Activated gamma-delta T cell treated with Interleukin-2 at 50 U/mL for 16 hours (primary cell): ENCODE measurements at regions not wholly inside any gene's neighbourhood (a gene's known extent, or its start where the extent isn't known, plus 50 kb on each side); places are given as distances from the start of the nearest gene placed in this dataset.

Experiments
- DNase-seq: peaks from one replicate; pipeline ENCODE4 v3.0.0-alpha.2; 2020

DNA sequence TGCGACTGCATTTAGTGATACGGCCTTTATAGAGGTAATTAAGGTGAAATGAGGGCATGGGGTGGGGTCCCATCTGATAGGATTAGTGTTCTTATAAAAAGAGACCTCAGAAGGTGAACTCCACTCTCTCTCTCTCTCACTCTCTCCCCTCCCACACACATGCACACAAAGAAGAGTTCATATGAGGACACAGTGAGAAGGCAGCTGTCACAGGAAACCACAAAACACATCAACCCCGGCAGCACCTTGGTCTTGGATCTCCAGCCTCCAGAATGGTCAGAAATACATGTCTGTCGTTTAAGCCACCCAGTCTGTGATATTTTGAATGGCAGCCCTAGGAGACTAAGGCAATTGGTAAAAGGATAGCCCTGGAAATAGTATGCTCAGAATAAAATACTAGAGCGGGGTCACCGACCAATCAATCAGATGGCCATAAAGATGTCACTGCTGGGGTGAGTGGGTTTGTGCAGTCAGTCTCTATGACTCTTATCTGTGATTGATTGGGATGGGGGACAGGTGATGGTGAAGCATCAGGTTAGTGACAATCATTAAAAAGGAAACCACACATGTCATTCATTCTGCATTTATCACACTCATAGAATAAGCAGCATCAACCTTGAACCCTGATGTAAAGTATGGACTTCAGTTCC is 118.9 kb upstream of the POU3F3 start:
- DNase-seq: no peak

DNA sequence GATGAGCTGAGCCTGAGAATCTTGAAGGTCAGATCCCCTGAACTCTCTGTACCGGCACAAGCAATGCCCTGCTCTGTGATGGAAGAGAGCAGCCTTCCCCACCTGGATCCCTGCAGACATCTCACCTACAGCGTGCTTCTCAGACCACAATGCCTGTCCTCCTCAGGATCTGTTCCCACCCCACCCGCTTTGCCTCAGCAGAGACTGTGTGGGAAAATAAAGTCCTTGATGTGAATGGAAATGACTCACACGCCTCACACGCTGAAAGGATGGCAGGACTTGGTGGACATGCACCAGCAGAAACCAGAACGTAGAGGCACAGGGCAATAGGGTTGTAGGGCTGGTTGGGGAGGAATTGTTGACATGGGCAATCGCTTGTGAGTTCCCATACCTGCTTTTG is 117.9 kb upstream of the POU3F3 start:
- no peak for DNase-seq

DNA sequence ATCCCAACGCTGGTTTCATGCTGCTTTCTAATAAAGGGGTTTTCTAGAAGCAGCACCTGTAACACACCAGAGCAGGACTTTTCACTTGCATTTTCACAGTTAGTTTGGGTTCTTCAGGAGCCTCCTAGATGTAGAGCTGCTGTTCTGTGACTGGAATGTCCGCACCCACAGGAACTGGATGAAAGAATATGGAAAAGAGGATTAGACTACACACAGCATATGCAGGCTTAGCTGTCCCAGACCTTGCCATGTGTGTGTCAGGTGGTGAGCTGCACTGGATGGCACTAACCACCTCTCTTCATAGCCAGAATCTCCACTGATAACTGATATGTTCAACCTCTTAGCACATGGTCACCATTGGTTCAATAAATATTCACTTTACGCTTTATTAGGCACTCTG is 112.1 kb upstream of the POU3F3 start:
- no peak for DNase-seq

DNA sequence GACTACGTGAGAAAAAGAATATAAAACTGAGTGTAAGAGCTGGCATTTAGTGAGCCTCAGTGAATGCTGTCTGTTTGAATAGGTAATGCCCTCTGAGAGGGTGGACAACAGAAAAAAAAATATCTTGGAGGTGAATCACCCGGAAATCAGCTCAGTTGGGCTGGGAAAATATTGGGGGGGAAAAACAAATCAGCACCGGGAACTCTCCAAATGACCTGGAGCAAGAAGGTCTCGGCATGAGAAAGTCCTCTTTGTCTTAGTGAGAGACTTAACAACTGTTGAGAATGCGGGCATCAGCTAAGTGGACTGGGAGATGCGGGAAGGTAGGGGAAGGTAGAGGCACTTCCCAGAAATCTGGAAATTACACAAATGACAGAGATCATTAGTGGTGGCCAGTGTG is 109.4 kb upstream of the POU3F3 start:
- DNase-seq: no peak

DNA sequence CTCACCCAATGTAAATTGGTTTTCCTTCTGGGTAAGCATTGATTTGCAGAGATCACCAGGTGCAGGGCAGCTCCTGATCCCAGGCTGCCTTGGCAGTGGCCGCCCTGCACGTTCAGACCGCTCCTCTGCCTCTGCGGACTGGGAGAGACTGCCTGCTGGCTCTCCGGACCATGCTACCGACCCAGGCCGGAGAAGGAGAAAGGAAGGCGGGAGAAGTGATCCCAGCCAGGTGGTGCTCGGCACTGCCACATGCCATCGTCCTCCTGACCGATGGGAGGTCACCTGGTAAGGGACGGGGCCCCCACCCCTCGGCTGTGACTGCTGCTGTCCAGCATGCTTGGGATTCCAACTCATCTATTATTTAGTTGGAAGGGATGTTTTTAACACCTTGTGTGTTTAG is 108.1 kb upstream of the POU3F3 start:
- DNase-seq: no peak

DNA sequence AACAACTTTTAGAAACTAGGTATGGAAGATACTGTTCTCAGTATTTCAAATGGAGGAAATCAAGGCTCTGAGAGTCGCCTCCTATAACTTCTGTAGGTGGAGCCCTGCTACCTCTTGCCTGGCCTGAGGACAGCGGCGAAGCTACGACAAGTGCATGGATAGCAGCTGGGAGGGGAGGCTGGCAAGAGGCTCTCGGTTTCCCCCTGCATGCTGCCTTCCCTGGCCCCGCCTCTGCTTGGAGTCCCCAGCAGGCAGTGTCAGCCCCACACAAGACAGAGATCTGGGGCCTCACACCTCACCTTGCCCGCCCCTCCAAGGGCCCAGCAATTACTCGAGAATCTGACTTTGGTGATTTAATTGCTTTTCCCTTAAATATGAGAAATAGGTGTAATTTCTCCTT is 107.6 kb upstream of the POU3F3 start:
- DNase-seq: no peak

DNA sequence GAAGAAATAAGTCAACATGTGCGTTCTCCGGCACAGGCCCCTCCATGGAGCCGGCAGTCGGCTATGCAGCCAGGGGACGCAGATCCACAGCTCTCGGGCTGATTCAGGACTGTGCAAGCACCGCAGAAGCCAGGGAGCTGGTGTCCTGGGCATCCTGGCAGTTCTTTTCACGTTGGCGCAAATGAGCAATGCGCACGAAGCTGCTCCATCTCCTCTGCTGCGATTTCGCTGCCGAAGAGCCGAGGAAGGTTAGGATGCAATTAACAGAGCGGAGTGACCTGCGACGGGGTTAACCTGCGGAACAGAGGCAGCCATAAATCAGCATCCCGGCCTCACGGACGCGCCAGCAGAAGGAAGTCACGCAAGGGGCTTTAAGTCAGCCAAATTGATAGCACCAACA is 107.1 kb upstream of the POU3F3 start:
- DNase-seq: no peak

DNA sequence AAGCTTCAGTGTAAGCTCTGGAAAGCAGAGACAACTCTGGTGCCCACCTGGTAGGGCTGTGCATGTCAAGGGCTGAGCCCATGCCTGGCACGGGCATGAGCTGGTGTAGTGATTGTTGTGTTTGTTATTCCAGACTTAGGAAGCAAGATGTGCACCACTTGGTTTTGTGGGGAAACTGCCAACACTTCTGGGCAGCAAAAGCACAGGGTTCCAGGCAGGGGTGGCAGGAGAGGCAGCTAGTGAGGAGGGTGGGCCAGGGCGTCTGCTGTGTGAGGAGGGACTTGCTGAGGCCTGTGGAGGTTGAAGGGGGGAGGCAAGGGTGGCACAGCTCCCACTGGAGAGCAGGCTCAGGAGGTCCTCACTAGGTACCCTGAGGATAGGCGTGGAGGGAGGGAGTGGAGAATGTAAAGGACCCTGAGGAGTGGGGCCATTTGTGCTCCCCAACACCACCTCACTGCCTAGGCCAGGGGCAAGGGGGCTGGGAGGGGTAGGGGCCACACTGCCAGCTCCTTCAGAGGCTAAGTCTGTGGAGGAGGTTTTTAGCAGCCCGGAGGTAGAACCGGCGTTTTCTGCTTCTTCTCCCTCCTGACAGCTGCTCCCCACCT is 104.0 kb upstream of the POU3F3 start:
- DNase-seq: no peak

DNA sequence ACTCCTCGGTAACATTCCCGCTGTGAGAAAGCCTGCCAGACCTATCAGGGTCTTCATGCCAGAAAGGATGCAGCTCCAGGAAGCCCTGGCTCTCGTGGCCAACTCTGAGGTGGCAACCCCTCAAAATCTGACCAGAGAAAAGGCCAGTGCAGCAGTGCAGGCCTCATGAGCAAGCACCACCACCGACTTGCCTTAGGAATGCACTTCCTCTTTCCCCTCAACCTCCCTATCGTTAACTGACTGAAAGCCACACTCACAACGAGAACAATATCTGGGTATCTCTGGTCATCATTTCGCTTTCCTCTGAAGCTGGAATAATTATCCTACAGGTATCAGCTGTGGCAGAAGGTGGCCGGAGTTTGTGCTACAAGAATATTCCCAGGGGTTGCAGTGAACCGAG is 101.4 kb upstream of the POU3F3 start:
- DNase-seq: no peak

DNA sequence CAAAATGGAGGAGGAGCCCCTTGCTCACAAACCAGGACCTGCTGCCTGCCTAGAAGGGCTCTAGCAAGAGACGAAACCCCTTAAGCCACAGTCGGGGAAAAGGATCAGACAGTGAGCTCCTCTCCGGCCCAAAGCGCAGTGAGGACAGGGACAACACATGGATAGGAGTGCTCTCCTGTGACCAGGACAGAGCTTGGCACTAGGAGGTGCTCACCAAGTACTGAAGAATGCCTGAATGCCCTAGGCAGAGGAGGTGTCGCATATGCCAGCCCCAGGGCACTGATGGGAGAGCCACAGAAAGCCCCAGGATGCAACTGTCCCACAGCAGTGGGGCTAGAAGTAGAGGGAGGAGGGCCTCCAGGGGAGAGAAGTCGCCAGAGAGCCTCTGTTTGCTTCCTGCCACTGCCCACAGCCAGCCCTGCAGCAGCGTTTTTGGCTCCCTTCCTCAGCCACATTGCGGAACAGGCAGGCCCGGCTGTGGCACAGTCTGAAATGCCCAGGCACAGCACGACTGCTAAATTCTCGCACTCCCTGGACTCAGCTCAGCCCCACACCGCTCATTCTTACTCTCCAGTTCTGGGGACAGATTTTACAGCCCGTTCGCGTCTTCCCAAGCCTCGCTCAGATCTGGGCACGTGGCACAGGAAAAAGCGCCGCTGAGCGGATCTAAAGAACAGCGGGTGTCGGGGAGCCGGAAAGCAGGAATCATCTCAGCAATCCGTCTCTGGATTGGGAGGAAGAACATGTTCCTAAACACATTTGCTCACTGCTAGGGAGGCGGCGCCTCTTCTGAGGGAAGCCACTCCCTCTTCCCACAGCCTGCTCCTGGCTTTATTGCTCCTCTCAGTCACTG is 98.7 kb upstream of the POU3F3 start:
- no peak for DNase-seq

DNA sequence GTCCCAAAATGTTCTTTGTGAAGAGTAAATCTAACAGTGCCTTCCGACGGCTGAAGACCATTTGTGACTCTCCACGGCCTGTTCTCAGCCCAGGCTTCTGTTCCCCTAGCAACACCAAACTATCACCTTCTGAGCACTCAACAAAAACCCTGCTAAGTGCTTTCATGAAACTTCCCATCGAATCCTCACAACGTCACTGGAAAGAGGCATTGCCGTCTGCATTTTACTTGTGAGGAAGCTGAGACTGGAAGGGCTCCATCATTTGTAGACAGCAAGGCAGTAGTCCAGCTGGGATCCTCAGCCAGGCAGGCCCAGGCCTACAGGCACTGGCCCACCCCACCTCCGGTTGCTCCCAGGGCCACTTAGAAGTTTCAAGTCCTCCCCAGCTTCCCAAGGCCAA is 97.8 kb upstream of the POU3F3 start:
- DNase-seq: no peak

DNA sequence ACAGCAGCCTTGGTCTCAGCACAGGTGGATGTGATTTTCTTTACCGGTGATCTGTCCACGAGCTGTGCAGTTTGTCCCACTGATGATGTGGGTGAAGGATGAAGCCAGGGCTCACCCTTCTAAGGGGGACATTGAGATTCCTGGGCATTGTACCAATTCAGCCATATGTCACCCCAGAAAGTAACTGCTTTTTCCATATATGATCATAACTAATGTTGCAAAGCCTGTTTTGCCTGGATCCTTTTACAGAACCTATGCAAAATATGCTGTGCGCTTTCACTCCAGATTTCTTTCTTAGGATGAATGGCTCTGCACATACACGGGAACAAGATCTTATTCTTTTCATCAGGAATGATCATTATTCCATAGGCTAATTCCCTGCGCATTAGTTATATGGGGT is 96.9 kb upstream of the POU3F3 start:
- no peak for DNase-seq

DNA sequence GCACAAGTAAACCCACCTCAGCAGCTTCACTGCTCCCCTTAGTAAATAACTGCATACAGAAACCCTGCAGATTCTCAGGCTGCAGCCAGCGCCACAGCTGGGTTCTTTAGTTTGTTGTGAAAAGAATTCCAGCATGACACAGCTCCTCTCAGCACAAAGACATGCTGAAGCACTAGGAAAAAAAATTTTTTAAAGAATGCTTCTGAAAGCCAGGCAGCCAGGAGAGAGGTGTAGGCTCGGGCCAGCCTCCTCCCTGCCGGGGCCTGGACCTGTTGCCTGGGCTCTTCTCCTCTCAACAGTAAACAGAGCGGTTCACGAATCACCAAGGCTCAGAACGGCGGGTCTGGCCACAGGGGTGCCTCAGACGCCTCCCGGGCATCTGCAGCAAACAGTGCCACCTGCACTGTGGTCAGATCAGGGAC is 95.7 kb upstream of the POU3F3 start:
- DNase-seq: no peak

DNA sequence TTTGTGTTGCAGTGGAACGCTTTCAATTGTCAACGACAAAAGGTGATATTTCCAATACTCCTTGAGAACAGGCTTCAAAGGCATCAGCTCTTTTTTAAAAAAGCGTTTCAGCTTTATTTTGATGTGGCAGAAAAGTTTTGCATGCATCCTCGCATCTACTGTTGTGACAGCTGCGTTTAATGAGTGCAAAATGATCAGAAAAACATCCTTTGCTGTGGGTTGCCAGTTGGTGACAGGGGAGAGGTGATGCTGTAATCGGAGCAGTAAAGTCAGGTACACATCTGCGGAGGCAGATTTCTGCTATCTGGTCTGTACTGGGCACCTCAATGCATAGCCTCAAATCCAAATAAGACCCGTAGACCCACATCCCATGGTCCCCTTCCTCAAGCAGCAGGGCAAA is 91.9 kb upstream of the POU3F3 start:
- no peak for DNase-seq

DNA sequence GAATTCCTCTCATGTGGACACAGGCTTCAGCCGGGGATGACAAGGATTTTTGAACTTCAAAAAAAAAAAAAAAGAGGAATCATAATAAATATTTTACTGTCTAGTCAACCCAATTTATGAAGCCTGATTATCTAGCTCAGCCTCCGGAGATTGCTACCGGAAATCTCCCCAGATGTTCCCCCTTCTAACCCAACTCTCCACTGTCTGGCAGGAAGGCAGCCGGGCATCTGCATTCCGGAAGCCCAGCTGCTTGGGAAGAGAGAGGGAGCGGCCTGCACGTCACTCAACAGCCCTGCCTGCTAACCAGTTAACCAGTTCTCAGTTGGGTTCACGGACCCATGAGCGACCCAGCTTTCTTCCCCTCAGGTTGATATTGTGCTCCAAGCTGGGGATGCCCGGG is 87.2 kb upstream of the POU3F3 start:
- DNase-seq: no peak

DNA sequence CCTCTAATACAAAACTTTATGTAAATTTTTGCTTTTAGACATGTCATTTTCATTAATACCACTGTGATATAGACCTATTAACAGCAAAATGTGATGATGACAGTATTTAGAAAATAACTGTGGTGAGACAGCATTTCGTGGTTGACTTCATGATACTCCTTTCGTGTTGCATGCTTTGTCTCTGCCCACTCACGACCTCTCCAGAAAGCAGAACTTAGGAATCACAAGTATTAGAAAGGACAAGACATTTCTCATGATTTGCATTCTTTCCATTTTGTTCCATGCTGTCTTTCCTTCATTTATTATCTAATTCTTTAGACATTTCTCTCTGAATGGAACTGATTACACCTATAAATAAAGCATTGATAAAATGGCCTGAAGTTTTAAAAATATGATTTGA is 85.2 kb upstream of the POU3F3 start:
- DNase-seq: no peak

DNA sequence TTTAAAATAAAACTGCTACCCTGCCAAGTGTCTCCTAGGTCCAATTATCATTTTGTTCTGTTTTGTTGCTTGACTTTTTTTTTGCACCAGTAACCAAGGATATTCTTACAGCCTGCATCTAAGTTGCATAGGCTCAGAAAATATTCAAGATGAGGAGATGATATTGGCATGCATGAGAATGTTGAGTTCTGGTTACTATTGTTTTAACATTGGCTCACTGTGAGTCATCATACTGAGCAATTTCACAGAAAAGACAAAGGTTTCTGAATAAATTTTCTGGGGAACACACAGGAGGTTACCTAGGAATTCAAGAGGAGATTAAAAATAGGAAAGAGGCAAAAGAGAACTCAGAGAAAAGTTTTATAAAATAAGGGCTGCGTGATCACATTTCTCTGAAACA is 84.8 kb upstream of the POU3F3 start:
- DNase-seq: no peak

DNA sequence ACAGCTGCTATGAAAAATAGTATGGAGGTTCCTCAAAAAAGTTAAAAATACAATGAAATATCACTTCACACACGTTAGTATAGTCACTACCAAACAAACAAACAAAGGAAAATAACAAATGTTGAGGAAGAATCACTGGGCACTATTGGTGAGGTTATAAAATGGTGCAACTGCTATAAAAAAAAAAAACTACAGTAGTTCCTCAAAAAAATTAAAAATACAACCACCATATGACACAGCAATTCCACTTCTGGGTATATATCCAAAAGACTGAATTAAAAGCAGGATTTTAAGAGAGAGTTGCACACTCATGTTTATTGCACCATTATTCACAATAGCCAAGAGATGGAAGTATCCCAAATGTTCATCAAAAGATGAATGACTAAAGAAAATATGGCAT is 80.9 kb upstream of the POU3F3 start:
- DNase-seq: no peak

DNA sequence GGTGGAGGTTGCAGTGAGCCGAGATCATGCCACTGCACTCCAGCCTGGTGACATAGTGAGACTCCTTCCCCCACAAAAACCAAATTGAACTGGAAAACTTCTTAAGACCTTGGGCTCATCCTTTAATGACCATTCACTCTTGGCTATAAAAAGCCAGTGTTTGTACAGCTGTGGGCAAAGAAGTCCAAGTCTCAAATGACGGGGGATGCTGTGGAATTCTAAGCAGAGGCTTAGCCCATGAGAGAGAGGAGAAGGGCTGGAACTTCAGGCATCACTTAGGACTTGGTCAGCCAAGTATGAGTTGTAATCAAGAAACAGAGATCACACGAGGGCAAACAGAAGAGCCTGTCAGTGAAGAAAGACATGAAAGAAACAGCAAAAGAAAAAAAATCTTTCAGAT is 79.3 kb upstream of the POU3F3 start:
- no peak for DNase-seq

DNA sequence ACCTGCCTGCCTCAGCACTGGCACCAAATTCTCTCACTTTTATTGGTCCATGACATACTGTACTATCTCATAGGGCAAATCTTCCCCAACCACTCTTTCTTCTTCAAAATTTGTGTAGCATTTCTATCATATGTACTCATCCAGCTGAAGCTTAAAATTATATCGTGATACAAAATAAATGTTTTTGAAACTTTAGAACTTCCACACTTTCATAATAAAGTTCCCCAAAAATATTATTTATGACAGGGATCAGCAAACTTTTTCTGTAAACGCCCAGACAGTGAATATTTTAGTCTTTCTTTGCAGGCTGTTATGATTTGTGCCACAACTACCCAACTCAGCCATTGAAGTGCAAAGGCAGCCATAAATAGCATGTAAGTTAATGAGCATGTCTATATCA is 76.2 kb upstream of the POU3F3 start:
- no peak for DNase-seq

DNA sequence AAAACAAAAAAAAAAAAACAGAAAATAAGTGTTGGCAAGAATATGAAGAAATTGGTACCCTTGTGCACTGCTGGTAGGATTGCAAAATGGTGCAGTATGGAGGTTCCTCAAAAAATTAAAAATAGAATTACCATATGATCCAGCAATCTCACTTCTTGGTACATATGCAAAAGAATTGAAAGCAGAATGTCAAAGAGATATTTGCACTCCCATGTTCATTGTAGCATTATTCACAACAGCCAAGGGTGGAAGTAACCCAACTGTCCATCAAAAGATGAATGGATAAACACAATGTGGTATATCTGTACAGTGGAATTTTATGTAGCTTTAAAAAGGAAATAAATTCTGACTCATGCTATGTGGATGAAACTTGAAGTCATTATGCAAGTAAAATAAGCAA is 72.8 kb upstream of the POU3F3 start:
- no peak for DNase-seq

DNA sequence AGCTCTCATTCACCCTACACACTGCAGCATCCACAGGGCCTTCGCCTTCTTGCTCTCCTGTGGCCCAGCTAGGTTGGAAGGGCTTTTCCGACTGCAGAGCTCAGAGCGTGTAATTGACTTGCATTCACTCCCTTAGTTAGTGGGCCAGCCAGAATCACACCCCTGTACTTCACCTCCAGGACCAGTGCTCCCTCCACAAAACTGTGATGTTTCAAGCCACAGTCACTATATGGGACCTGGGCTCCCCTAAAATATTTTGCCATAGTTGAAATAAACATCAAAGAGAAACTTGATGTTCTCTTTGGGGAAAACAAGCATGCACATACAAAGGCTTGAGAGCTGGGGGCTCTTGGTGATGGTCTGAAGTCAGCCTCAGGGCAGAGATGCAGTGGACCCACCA is 69.7 kb upstream of the POU3F3 start:
- DNase-seq: no peak

DNA sequence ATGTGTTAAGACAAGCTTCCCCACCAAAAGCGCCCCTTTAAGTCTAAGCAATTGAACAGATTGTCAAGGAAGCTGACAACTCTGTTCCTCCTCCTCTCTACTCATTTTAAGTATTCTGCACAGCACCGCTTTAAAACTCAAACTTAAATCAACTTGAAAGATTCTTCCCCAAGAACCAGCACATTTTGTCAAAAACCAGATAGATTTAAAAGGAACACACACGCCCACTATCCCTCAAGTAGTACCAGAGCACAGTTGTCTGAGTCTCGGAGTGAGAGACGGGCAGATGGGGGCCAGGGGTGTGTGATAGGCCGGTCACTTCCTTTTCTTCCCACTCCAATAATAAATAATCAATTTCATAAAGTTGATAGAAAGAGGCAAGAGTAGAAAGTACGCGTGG is 67.7 kb upstream of the POU3F3 start:
- no peak for DNase-seq

DNA sequence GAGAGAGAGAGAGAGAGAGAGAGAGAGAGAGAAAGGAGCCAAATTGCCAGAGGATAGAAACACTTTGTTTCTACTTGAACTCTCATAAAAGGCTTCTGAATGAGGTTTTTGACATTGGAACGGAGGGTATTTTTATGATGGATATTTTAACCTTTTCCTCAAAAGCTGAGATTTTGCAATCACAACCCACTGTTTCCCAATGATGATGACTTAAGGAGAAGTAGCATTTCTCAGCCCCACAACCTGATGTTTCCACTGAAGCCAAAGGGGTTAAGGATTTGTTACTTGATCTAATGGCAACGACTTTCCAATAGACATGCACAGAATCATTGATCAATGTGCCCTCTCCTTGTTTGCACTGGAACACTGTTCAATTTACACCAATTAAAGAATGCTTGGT is 67.1 kb upstream of the POU3F3 start:
- no peak for DNase-seq
